GM12878 (cell line): ENCODE measurements at regions not wholly inside any gene's neighbourhood (a gene's known extent, or its start where the extent isn't known, plus 50 kb on each side); places are given as distances from the start of the nearest gene placed in this dataset.

Source experiments
- ATAC-seq: fragments of 200-7000 bp; cut with Tn5 transposase; 3 replicates; pipeline ENCODE4 v1.9.1; 2020; ENCODE audit warnings: mild to moderate bottlenecking, moderate library complexity
- BruUV-seq: library from RNA; stranded (reverse); fragments of 400-500 nt; replicated peaks from 2 replicates; lab custom pipeline; 2021; lab: Mats Ljungman, UMichigan
- CTCF ChIA-PET: fragments of 300-600 bp; sonication (Branson Sonifier 250); formaldehyde crosslinking; extraction: SDS; loops from one replicate; lab custom pipeline; 2021; ENCODE audit warnings: inconsistent platforms; lab: Yijun Ruan, JAX
- POLR2A ChIA-PET: fragments of 350-600 bp; formaldehyde crosslinking; extraction: SDS; loops from one replicate; lab custom pipeline; 2021; ENCODE audit warnings: inconsistent platforms; lab: Charles Lee
- RAD21 ChIA-PET: fragments of 300-600 bp; sonication (Branson Sonifier 250); formaldehyde crosslinking; loops from one replicate; lab custom pipeline; 2023; ENCODE audit warnings: antibody characterized with exemption; ENCODE audit not compliant: unreplicated experiment; lab: Charles Lee
- SMC1A ChIA-PET: fragments of 300-600 bp; sonication (Branson Sonifier 250); formaldehyde crosslinking; loops from one replicate; lab custom pipeline; 2023; ENCODE audit not compliant: unreplicated experiment, uncharacterized antibody; lab: Charles Lee
- DNase-seq: peaks from one replicate; pipeline ENCODE4 v3.0.0-alpha.2; 2011; ENCODE audit warnings: low read depth, low spot score
- FAIRE-seq: peaks from 3 replicates; lab custom pipeline; 2011; peaks lifted over from hg19 to GRCh38; lab: Jason Lieb, UNC
- H2AFZ ChIP-seq: 2 replicates; pipeline ENCODE4 v1.6.0; 2011; ENCODE audit warnings: low read depth, low read length, control low read depth; ENCODE audit not compliant: control insufficient read depth
- H3K27ac ChIP-seq: 2 replicates; pipeline ENCODE4 v1.5.1; 2011; ENCODE audit warnings: control low read depth; ENCODE audit not compliant: control insufficient read depth, insufficient read depth
- H3K27me3 ChIP-seq, 2 experiments: replicated peaks in 1 of 2; 2 replicates each; pipeline versions ENCODE4 v1.6.0 to v1.6.1; 2011; ENCODE audit warnings: low read length in 1 of 2; ENCODE audit not compliant: control insufficient read depth in 2 of 2, insufficient read depth in 2 of 2
- H3K36me3 ChIP-seq, 2 experiments: 2 replicates each; pipeline ENCODE4 v1.5.1; 2011; ENCODE audit warnings: low read length in 1 of 2; ENCODE audit not compliant: control insufficient read depth in 2 of 2, insufficient read depth in 2 of 2
- H3K4me1 ChIP-seq: 2 replicates; pipeline ENCODE4 v1.6.1; 2011; ENCODE audit warnings: mild to moderate bottlenecking, low read length, moderate library complexity, mixed read lengths; ENCODE audit not compliant: control insufficient read depth, insufficient read depth
- H3K4me2 ChIP-seq: 2 replicates; pipeline ENCODE4 v1.6.0; 2011; ENCODE audit warnings: control low read depth; ENCODE audit not compliant: control insufficient read depth, insufficient read depth
- H3K4me3 ChIP-seq: fragments of 200-600 bp; sonication (generic); 2 replicates; pipeline ENCODE4 v1.5.1; 2016
- H3K79me2 ChIP-seq: 2 replicates; pipeline ENCODE4 v1.6.0; 2011; ENCODE audit warnings: low read length; ENCODE audit not compliant: control insufficient read depth, insufficient read depth
- H3K9ac ChIP-seq: 2 replicates; pipeline ENCODE4 v1.8.0; 2011; ENCODE audit warnings: low read length, control low read depth, mixed read lengths; ENCODE audit not compliant: control insufficient read depth, insufficient read depth
- H3K9me3 ChIP-seq: replicated peaks from 3 replicates; pipeline ENCODE4 v1.5.1; 2011; ENCODE audit warnings: mild to moderate bottlenecking, low read length; ENCODE audit not compliant: control insufficient read depth, insufficient read depth
- H4K20me1 ChIP-seq: 2 replicates; pipeline ENCODE4 v1.6.0; 2011; ENCODE audit not compliant: control insufficient read depth, insufficient read depth
- BMI1 ChIP-seq: fragments of 450-650 bp; IDR thresholded peaks from 2 replicates; pipeline ENCODE4 v1.6.1; 2016; ENCODE audit warnings: mild to moderate bottlenecking, moderate library complexity, borderline replicate concordance
- KAT2A ChIP-seq: conservative IDR thresholded peaks from 2 replicates; pipeline ENCODE4 v1.6.1; 2011; ENCODE audit warnings: low read depth, low read length; ENCODE audit not compliant: control insufficient read depth
- KDM1A ChIP-seq: fragments of 200-600 bp; sonication (generic); IDR thresholded peaks from 2 replicates; pipeline ENCODE4 v1.6.1; 2016; ENCODE audit warnings: borderline replicate concordance
- LARP7 ChIP-seq: fragments of 450-650 bp; IDR thresholded peaks from 2 replicates; pipeline ENCODE4 v1.6.1; 2017; ENCODE audit warnings: mild to moderate bottlenecking
- NFXL1 ChIP-seq: fragments of 450-650 bp; IDR thresholded peaks from 2 replicates; pipeline ENCODE4 v1.6.1; 2017; ENCODE audit warnings: antibody characterized with exemption, mild to moderate bottlenecking, borderline replicate concordance
- NFYB ChIP-seq: IDR thresholded peaks from 2 replicates; pipeline ENCODE4 v1.6.1; 2011; ENCODE audit warnings: low read depth, mild to moderate bottlenecking, low read length, improper control_type of control experiment, moderate library complexity; ENCODE audit not compliant: insufficient read depth
- NR2C1 ChIP-seq: fragments of 450-650 bp; IDR thresholded peaks from 2 replicates; pipeline ENCODE4 v1.6.1; 2017; ENCODE audit warnings: antibody characterized with exemption, mild to moderate bottlenecking, moderate library complexity
- NR2C2 ChIP-seq: IDR thresholded peaks from 2 replicates; pipeline ENCODE4 v1.6.1; 2011; ENCODE audit warnings: borderline replicate concordance, low read depth; ENCODE audit not compliant: control insufficient read depth, insufficient read length
- PAX5 ChIP-seq: IDR thresholded peaks from 2 replicates; pipeline ENCODE4 v1.6.1; 2011; ENCODE audit warnings: low read depth, low read length, borderline replicate concordance
- RAD51 ChIP-seq: fragments of 450-650 bp; IDR thresholded peaks from 2 replicates; pipeline ENCODE4 v1.6.1; 2016; ENCODE audit warnings: moderate library complexity, mild to moderate bottlenecking, inconsistent platforms
- REST ChIP-seq: IDR thresholded peaks from 2 replicates; pipeline ENCODE4 v1.6.1; 2012; ENCODE audit warnings: mild to moderate bottlenecking, low read depth, low read length
- SUPT20H ChIP-seq: IDR thresholded peaks from 2 replicates; pipeline ENCODE4 v1.6.1; 2011; ENCODE audit warnings: low read depth, mild to moderate bottlenecking, low read length, moderate library complexity, borderline replicate concordance; ENCODE audit not compliant: control insufficient read depth
- USF1 ChIP-seq: IDR thresholded peaks from 2 replicates; pipeline ENCODE4 v1.6.1; 2011; ENCODE audit warnings: borderline replicate concordance, low read depth, mild to moderate bottlenecking, moderate library complexity, mixed read lengths, low read length; ENCODE audit not compliant: insufficient read depth; ENCODE audit errors: extremely low read length
- ZBTB40 ChIP-seq: fragments of 450-650 bp; IDR thresholded peaks from 2 replicates; pipeline ENCODE4 v1.6.1; 2016; ENCODE audit warnings: mild to moderate bottlenecking, moderate library complexity, borderline replicate concordance
- ZSCAN29 ChIP-seq: fragments of 450-650 bp; IDR thresholded peaks from 2 replicates; pipeline ENCODE4 v1.6.1; 2017; ENCODE audit warnings: mild to moderate bottlenecking, moderate library complexity
- WGBS: methylation state at CpG from one replicate; pipeline ENCODE4 v1.1.6; 2016; ENCODE audit warnings: low lambda C conversion rate; ENCODE audit not compliant: insufficient replicate concordance, insufficient coverage; ENCODE audit errors: missing lambda C conversion rate; 5-methylcytosine and 5-hydroxymethylcytosine counted together
- in situ Hi-C: fragments of 300-500 bp; cut with MboI; formaldehyde crosslinking; loops from 9 replicates; pipeline ENCODE4 v1.14.3; 2018; ENCODE audit warnings: mixed read lengths
- intact Hi-C: fragments of 100-400 bp; cut with micrococcal nuclease; formaldehyde crosslinking; loops from one replicate; pipeline ENCODE4 v1.14.2; 2022; ENCODE audit not compliant: unreplicated experiment

- no peak for TF ChIP-seq KAT2A
Measured at GRCh38 chr11:112336356-112336886, 75.8 kb upstream of the PLET1 start (continued).

GRCh38 chr11:112339566-112339965 lies 78.9 kb upstream of the PLET1 start:
- ATAC-seq (no peak), FAIRE-seq (no peak), DNase-seq (no peak)
- no peak overlapping the region for H2AFZ ChIP-seq
- H3K9ac ChIP-seq: no peak overlapping the region
- intact Hi-C loops (no loop called here), in situ Hi-C loops (no loop called here)
- H3K27ac ChIP-seq: no peak overlapping the region
- ChIA-PET RAD21 (no interaction called here), CTCF (no interaction called here), POLR2A (no interaction called here), SMC1A (no interaction called here)
- BruUV-seq: no TSS peak
- H4K20me1 ChIP-seq: no peaks in the 10 kb centered on the region
- no peaks in the 10 kb centered on the region for H3K36me3 ChIP-seq
- 26% methylated on average over 2 of the region's 2 CpGs for WGBS
- H3K4me1 ChIP-seq: 0 out of 2 replicates have a peak, but pooled peaks cover 4% of the 10 kb centered on the region
- no peak overlapping the region for H3K4me3 ChIP-seq
- H3K4me2 ChIP-seq: no peak overlapping the region
- H3K9me3 ChIP-seq: no peaks in the 10 kb centered on the region
- no peaks in the 10 kb centered on the region for H3K79me2 ChIP-seq
- no peaks in the 10 kb centered on the region for H3K27me3 ChIP-seq
- no peak for TF ChIP-seq KDM1A
- TF ChIP-seq REST: no peak
- TF ChIP-seq PAX5: no peak
- TF ChIP-seq BMI1: no peak
- no peak for TF ChIP-seq NFXL1
- no peak for TF ChIP-seq USF1
- no peak for TF ChIP-seq LARP7
- no peak for TF ChIP-seq ZSCAN29
- TF ChIP-seq NFYB: no peak
- no peak for TF ChIP-seq NR2C1
- no peak for TF ChIP-seq SUPT20H
- TF ChIP-seq RAD51: no peak
- TF ChIP-seq ZBTB40: no peak
- TF ChIP-seq NR2C2: no peak
